ENCODE measurements at regions not wholly inside any gene's neighbourhood (a gene's known extent, or its start where the extent isn't known, plus 50 kb on each side); places are given as distances from the start of the nearest gene placed in this dataset.

DNA sequence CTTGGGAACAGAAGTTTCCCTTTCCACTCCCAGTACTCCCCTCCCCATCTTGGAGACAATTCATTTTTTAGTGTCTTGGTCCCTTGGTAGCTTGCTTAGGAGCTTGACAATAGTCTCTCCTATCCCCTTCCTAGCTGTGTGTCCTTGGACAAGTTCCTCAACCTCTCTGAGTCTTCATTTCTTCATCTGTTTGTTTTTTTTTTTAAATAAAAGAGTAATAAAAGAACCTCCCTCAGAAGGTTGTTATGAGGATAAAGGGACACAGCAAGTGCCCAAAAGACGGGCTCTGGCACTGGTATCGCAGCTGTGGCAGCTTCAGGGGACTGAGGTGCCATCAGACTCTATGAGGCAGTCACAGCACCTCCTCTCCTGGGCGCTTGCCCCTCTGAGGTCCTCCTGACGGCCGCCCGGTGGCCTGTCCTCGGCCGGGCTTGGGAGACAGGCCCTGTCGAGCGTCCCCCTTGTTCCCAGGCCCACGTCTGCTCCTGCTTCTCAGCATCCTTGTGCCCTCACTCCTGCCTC is 689.2 kb downstream of the MATN1 start:
- Mint-ChIP-seq H3K27me3 (no peaks in the 10 kb centered on the region), H3K4me3 (no peak overlapping the region), H3K9me3 (no peaks in the 10 kb centered on the region), H3K36me3 (ENCODE audit: low read depth) (no peaks in the 10 kb centered on the region), H3K27ac (no peak overlapping the region), H3K4me1 (no peaks in the 10 kb centered on the region)
- ChIA-PET CTCF (no interaction called here), POLR2A (no interaction called here)
- no peak for DNase-seq

DNA sequence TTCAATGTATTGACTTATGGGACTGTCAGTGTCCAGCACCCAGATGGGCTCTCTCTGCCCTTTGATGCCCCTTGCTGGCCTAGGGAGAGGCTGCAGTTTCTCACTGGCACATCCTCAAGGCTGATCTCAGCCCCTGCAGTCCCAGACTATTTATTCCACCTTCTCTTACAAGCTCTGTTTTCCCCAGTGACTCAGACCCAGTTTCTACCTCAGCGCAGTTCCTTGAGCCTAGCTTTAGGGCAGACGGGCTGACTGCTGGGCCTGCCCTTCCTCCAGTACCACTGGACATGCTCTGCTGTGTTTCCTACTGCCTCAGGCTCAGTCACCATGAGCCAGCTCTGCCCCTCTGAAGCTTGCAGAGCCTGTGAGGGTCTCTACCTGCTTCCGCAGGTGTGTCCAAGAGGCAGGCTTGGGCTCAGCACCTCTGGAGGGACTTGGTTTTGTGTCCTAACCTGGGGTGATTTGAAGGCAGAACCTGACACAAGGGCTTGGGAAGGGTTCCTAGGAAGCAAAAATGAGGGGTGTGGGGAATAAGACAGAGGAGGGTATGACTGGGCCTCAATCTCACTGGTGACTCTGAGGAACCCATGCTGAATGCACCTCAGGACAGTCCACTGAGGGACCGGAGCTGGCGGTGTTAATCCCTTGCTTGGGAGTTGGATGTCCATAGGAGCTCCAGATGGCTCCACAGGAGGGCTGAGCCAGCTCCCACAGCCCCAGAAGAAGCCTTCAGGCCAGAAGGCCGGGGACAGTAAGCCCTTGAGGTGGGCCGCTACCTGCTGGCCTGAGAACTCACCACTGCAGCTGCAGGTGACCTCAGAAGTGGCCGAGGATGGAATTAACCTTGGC is 689.9 kb downstream of the MATN1 start:
- Mint-ChIP-seq H3K9me3 (no peaks in the 10 kb centered on the region), H3K27me3 (peaks cover 3% of the 10 kb centered on the region), H3K27ac (no peak overlapping the region), H3K4me3 (no peak overlapping the region), H3K4me1 (no peaks in the 10 kb centered on the region), H3K36me3 (ENCODE audit: low read depth) (no peaks in the 10 kb centered on the region)
- peak; percentile 6 for DNase-seq
- CTCF ChIA-PET = no interaction called here
- POLR2A ChIA-PET = no interaction called here

DNA sequence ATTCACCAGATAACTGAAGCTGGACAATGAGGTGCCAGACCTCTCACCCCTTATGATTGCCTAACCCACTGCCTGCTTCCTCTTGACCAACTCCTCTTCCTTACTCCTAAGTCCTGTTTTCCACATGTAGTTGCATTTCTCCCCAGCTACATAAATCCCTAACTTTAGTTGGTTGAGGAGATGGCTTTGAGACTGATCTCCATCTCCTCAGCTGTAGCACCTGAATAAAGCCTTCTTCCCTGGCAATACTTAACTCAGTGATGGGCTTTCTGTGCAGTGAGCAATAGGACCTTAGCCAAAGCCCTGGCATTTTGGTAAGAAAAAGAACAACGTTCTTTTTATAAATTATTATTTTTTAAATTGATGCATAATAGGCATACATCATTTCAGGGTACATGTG is 691.1 kb downstream of the MATN1 start:
- no peak overlapping the region for H3K27ac Mint-ChIP-seq
- H3K4me3 Mint-ChIP-seq = no peak overlapping the region
- DNase-seq = no peak
- H3K27me3 Mint-ChIP-seq = peaks cover 9% of the 10 kb centered on the region
- ChIA-PET POLR2A (no interaction called here), CTCF (no interaction called here)
- no peaks in the 10 kb centered on the region for H3K4me1 Mint-ChIP-seq
- H3K36me3 Mint-ChIP-seq (ENCODE audit: low read depth) = no peaks in the 10 kb centered on the region
- H3K9me3 Mint-ChIP-seq = no peaks in the 10 kb centered on the region

DNA sequence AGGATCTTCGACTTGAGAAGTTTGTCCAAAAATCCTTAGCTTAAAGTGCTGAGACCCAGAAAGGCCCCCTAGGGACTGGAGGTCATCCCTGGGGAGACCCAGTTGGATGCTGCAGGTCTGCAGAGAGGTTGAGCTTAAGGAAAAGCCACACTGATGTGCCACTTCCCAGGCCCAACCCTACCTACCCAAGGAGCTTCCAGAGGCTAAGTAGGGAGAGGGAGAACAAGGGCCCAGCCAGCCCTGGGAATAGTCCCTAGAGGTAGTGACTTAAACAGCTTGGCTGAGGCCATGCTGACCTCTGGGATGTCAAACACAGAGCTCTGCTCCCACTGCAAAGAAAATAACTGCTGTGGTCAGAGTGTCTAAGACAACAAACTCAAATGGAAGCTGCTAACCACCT is 693.7 kb downstream of the MATN1 start:
- H3K27ac Mint-ChIP-seq = no peak overlapping the region
- POLR2A ChIA-PET = no interaction called here
- H3K4me1 Mint-ChIP-seq = no peaks in the 10 kb centered on the region
- peaks cover 12% of the 10 kb centered on the region for H3K27me3 Mint-ChIP-seq
- no peak overlapping the region for H3K4me3 Mint-ChIP-seq
- CTCF ChIA-PET = no interaction called here
- no peaks in the 10 kb centered on the region for H3K9me3 Mint-ChIP-seq
- no peak for DNase-seq
- no peaks in the 10 kb centered on the region for H3K36me3 Mint-ChIP-seq (ENCODE audit: low read depth)

DNA sequence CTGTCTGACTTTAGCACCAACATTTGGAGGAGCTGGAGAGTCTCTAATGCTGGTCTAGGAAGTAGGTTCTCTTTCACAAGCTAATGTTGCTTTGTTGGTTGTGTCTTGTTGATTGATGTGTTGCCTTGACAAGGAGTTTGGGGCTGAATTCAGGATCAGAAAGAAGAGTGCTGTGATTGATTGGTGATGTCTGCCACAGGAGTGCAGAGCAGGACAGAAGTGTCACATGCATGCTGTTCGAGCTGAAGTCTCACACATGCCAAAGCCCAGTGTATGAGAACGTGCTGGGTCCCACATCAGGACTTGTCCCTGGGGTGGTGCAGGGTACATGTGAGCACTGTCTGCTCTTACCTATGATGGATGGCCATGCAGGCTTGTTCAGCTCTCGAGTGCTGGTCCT is 694.4 kb downstream of the MATN1 start:
- Mint-ChIP-seq H3K36me3 (ENCODE audit: low read depth) (no peaks in the 10 kb centered on the region), H3K9me3 (no peaks in the 10 kb centered on the region), H3K4me1 (no peaks in the 10 kb centered on the region), H3K27me3 (peaks cover 12% of the 10 kb centered on the region), H3K27ac (no peak overlapping the region), H3K4me3 (no peak overlapping the region)
- POLR2A ChIA-PET = no interaction called here
- no peak for DNase-seq
- CTCF ChIA-PET = no interaction called here

DNA sequence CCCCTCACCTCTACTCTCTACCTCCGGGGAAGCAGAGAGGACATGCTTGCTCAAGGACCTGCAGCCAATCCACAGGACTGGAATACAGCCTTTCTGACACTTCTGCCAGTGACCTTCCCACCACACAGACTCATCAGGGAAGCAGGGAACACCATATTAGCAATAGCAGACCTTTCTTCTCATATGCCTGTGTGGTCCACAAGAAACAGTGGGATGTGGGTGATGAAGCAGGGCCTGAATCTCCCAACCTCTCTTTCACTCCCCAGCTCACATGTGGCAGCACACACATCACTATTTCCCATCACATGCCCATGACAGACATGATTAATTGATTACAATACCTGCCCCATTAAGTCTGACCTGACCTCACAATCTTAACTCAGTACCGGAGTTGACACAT is 695.1 kb downstream of the MATN1 start:
- POLR2A ChIA-PET = no interaction called here
- H3K36me3 Mint-ChIP-seq (ENCODE audit: low read depth) = no peaks in the 10 kb centered on the region
- CTCF ChIA-PET = no interaction called here
- no peak overlapping the region for H3K4me3 Mint-ChIP-seq
- no peaks in the 10 kb centered on the region for H3K9me3 Mint-ChIP-seq
- DNase-seq = peak; percentile 3
- peaks cover 12% of the 10 kb centered on the region for H3K27me3 Mint-ChIP-seq
- no peak overlapping the region for H3K27ac Mint-ChIP-seq
- H3K4me1 Mint-ChIP-seq = no peaks in the 10 kb centered on the region

DNA sequence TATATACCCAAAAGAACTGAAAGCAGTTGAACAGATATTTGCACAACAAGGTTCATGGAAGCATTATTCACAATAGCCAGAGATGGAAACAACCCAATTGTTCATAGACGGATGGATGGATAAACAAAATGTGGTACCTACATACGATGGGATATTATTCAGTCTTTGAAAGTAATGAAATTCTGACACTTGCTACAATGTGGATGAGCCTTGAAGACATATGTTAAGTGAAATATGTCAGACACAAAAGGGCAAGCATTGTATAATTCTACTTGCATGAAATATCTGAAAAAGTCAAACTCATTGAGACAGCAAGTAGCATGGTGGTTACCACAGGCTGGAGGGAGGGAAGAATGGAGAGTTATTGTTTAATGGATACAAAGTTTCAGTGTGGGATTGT is 696.1 kb downstream of the MATN1 start:
- H3K27me3 Mint-ChIP-seq = peaks cover 19% of the 10 kb centered on the region
- H3K4me3 Mint-ChIP-seq = no peak overlapping the region
- DNase-seq = no peak
- POLR2A ChIA-PET = no interaction called here
- no peaks in the 10 kb centered on the region for H3K9me3 Mint-ChIP-seq
- CTCF ChIA-PET = no interaction called here
- H3K4me1 Mint-ChIP-seq = no peaks in the 10 kb centered on the region
- H3K36me3 Mint-ChIP-seq (ENCODE audit: low read depth) = no peaks in the 10 kb centered on the region
- H3K27ac Mint-ChIP-seq = no peak overlapping the region

DNA sequence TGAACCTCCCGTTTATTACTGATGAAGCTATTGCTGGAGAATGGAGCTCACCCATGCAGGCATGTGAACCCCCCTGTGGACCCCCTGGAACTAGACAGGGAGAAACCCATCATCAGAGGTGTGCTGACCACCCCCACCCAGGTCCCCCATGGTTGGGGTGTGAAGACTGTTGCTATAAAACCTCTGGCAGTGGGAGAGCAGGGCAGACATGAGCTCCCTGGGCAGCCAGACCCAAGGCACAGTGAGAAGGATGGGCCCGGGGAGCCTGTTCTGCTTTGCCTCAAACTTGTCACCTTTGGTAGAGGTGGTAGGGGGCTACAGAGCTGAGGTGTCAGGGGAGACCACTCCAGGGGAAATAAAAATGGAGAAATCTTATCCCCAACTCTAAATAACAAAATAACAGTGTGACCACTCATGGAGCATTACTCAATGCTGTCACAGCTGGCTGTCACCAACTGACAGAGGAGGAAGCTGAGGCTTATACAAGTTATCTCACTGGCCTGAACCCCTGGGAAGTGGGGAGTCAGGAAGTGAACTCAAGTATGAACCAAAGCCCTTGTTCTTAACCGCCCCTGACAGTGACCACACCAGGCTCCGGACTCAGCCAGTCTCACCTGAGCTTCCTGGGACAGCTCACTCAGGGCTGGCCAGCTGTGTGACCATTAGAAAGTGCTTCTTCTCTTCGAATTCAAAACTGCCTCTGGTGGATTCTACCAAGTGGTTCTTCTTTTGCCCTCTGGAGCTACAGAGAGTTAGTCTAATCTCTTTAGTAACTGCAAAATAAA is 698.8 kb downstream of the MATN1 start:
- Mint-ChIP-seq H3K36me3 (ENCODE audit: low read depth) (no peaks in the 10 kb centered on the region), H3K27me3 (peaks cover 19% of the 10 kb centered on the region), H3K4me1 (no peaks in the 10 kb centered on the region), H3K9me3 (no peaks in the 10 kb centered on the region), H3K27ac (no peak overlapping the region), H3K4me3 (no peak overlapping the region)
- ChIA-PET POLR2A (no interaction called here), CTCF (no interaction called here)
- peak; percentile 14 for DNase-seq

DNA sequence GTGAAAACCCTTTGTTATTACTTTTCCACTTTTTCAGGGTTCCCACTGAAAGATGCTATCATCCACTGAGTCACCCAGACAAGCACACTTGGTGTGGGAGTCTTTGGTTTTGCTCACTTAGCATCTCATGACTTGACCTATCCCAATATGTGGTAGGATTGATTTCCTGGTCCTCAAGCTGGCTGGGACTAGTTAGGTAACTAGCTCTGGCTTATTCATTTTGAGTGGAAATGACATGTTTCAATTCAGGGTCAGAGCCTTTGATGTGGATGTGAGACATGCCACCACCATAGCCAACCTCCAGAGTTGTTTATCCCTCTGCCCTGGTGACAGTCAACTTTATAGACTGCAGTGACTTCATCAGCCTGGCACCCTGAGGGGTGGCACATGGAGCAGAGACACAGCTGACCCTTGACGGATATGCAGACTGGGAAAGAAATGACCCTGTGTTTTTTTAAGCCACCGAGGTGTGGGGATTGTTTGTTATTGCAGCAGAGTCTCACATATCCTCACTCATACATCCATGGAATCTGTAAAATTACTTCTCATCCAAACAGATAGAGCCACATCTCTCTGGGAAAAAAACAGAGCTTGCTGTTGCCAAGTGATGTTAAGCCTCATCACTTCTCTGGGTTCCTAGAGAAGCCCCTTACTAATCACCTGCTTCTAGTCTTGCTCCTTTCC is 699.9 kb downstream of the MATN1 start:
- CTCF ChIA-PET = no interaction called here
- peaks cover 16% of the 10 kb centered on the region for H3K27me3 Mint-ChIP-seq
- no peaks in the 10 kb centered on the region for H3K4me1 Mint-ChIP-seq
- no peak for DNase-seq
- H3K9me3 Mint-ChIP-seq = no peaks in the 10 kb centered on the region
- no peak overlapping the region for H3K4me3 Mint-ChIP-seq
- POLR2A ChIA-PET = no interaction called here
- no peak overlapping the region for H3K27ac Mint-ChIP-seq
- no peaks in the 10 kb centered on the region for H3K36me3 Mint-ChIP-seq (ENCODE audit: low read depth)

DNA sequence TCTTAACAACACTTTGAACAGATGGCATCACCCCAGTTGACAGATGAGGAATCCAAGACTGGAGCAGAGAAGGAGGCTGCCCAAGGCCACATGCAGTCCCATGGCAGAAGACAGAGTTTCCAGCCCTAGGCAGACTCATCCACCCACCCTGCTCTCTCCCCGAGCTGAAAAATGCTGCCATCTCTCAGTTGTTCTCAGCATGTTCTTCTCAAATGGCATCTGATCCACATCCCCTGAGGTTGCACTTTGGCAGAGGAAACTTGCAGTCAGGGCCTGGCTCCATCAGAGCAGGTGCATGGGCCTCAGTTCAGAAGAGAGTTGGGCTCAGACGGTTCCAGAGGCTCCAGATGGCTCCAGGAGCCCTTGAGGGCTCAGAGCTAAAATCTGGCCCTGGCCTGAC is 709.4 kb downstream of the MATN1 start:
- no peak overlapping the region for H3K4me3 Mint-ChIP-seq

DNA sequence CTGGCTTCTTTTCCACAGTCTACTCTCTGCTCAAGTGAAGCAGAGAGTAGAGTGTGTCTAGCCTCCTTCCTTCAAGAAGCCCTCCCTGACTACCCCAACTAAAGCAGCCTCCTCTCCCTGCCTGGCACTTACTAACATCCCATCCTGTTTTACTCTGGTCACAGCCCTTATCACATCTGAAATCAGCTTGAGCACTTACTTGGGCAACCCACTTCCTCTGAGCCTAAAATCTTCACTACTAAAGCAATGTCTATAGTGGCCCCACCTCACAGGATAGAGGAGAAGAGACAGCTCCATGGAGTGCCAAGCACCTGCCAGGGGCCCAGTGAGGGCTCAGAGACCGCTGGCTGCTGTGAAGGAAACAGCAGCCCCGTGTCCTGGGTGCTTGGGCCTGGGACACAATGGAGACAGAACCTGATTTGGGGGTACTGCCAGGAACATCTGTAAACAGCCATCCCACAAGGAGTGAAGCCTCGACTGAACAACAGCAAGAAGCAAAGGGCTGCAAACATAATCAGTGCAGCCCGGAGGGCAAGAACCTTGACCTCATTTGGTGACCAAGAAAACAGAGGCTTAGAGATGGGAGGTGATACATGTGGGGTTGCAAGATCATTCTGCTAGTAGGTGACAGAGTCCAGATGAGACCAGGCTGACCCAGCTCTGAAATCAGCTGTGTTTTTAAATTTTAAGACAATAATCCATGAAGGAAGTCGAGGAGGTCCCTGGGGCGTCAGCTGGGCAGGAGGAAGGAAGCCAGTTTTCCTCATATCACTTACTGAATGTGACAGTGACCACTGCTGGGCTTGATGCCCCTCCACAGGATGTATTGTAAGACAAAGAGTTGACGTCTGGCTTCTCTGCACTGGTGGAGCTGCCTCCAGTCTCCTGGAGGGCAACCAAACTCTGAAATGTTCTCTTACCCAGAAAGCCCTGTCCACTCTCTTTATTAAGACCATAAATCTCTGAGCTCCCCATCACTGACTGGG is 710.6 kb downstream of the MATN1 start:
- H3K4me3 Mint-ChIP-seq = no peak overlapping the region
- H3K27ac Mint-ChIP-seq = no peak overlapping the region
- ChIA-PET CTCF (interaction anchor here (0.6 kb wide), 1 partner anchor 325 kb away, joined by 3 read pairs; no protein-coding TSS in a partner anchor), POLR2A (no interaction called here)
- H3K4me1 Mint-ChIP-seq = peaks cover 8% of the 10 kb centered on the region
- H3K27me3 Mint-ChIP-seq = peaks cover 1% of the 10 kb centered on the region
- no peaks in the 10 kb centered on the region for H3K9me3 Mint-ChIP-seq
- DNase-seq = no peak
- H3K36me3 Mint-ChIP-seq (ENCODE audit: low read depth) = no peaks in the 10 kb centered on the region

More for the DNA sequence above, 709.4 kb downstream of the MATN1 start:
- ChIA-PET POLR2A (no interaction called here), CTCF (no interaction called here)
- peaks cover 8% of the 10 kb centered on the region for H3K4me1 Mint-ChIP-seq
- peaks cover 1% of the 10 kb centered on the region for H3K27me3 Mint-ChIP-seq
- H3K36me3 Mint-ChIP-seq (ENCODE audit: low read depth) = no peaks in the 10 kb centered on the region
- H3K9me3 Mint-ChIP-seq = no peaks in the 10 kb centered on the region
- no peak for DNase-seq
- no peak overlapping the region for H3K27ac Mint-ChIP-seq

DNA sequence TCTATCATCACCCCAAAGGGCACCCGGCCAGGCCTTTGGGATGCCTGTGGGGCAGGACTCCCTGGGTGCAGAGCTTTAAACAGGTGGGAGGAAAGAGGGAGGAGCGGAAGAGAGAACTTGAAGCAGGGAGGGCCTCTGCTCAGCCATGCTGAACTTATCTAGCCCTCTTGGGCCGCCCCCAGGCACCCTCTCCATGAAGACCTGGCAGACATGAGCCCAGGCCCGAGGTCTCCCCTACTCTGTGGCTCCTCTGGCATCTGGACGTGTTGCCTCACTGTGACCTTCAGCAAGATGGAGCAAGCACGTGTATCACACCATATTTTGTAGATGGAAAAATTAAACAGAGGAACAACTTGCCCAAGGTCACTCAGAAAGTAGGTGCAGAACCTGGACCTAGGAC is 711.4 kb downstream of the MATN1 start:
- DNase-seq = no peak
- Mint-ChIP-seq H3K4me1 (peaks cover 8% of the 10 kb centered on the region), H3K27me3 (peaks cover 1% of the 10 kb centered on the region), H3K4me3 (no peak overlapping the region), H3K36me3 (ENCODE audit: low read depth) (no peaks in the 10 kb centered on the region), H3K9me3 (no peaks in the 10 kb centered on the region), H3K27ac (no peak overlapping the region)
- ChIA-PET CTCF (no interaction called here), POLR2A (no interaction called here)
